SH-SY5Y (cell line): ENCODE measurements at regions not wholly inside any gene's neighbourhood (a gene's known extent, or its start where the extent isn't known, plus 50 kb on each side); places are given as distances from the start of the nearest gene placed in this dataset.

Experiments used
- GATA2 ChIP-seq: IDR thresholded peaks from 2 replicates; pipeline ENCODE4 v1.6.1; 2011; ENCODE audit warnings: mild to moderate bottlenecking, low read depth, low read length
- GATA3 ChIP-seq: IDR thresholded peaks from 2 replicates; pipeline ENCODE4 v1.6.1; 2011; ENCODE audit warnings: low read depth, mild to moderate bottlenecking, low read length, moderate library complexity

GRCh38 chr18:60232541-60232940 is 140.0 kb downstream of the MC4R start:
- no peak for TF ChIP-seq GATA2
- no peak for TF ChIP-seq GATA3
